ENCODE measurements at regions not wholly inside any gene's neighbourhood (a gene's known extent, or its start where the extent isn't known, plus 50 kb on each side); places are given as distances from the start of the nearest gene placed in this dataset.

DNA sequence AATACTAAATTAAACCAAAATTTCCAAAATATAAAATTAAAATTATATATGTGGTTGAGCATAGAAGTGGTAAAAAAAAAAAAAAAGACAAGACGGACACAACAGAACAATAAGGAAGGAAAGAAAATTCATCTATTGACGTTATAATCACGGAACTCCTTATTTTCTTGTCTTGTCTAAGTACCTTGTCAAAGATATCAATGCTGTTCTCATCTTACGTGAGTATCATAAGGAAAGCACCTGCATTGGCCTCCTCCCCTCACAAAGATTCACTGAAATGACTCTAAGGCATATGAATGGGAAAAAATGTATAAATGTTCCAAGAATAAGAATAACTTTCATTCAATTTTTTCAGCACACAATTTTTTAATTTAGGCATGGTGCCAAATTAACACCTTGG is 135.4 kb downstream of the PPP1R3A start:
- H3K27me3 ChIP-seq (ENCODE audit: control insufficient read depth, insufficient read depth, low read length): no peaks in the 10 kb centered on the region
- TF ChIP-seq, protein P1, sequence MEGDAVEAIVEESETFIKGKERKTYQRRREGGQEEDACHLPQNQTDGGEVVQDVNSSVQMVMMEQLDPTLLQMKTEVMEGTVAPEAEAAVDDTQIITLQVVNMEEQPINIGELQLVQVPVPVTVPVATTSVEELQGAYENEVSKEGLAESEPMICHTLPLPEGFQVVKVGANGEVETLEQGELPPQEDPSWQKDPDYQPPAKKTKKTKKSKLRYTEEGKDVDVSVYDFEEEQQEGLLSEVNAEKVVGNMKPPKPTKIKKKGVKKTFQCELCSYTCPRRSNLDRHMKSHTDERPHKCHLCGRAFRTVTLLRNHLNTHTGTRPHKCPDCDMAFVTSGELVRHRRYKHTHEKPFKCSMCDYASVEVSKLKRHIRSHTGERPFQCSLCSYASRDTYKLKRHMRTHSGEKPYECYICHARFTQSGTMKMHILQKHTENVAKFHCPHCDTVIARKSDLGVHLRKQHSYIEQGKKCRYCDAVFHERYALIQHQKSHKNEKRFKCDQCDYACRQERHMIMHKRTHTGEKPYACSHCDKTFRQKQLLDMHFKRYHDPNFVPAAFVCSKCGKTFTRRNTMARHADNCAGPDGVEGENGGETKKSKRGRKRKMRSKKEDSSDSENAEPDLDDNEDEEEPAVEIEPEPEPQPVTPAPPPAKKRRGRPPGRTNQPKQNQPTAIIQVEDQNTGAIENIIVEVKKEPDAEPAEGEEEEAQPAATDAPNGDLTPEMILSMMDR (IDR thresholded peaks at IDR 0.05; ENCODE audit: borderline replicate concordance, extremely low read depth, insufficient read depth): no peak
- no peak overlapping the region for H3K9ac ChIP-seq (ENCODE audit: low read length in 3 of 3)
- H3K4me3 ChIP-seq (ENCODE audit: low read length in 3 of 3): no peak overlapping the region
- no peak for FAIRE-seq
- H3K9me3 ChIP-seq (ENCODE audit: control insufficient read depth in 2 of 3, insufficient read depth in 1 of 3, low read length in 3 of 3): no peaks in the 10 kb centered on the region
- DNase-seq: no peak
- H3K27ac ChIP-seq (ENCODE audit: low read depth in 2 of 2, low read length in 2 of 2): no peak overlapping the region
- intact Hi-C loops (cut with DNase I): no loop called here
- H3K36me3 ChIP-seq (ENCODE audit: control insufficient read depth in 2 of 3, insufficient read depth in 3 of 3, low read length in 3 of 3): no peaks in the 10 kb centered on the region
- H3K4me1 ChIP-seq (ENCODE audit: control insufficient read depth in 2 of 3, insufficient read depth in 2 of 3, low read depth in 1 of 3, low read length in 3 of 3): no peaks in the 10 kb centered on the region

DNA sequence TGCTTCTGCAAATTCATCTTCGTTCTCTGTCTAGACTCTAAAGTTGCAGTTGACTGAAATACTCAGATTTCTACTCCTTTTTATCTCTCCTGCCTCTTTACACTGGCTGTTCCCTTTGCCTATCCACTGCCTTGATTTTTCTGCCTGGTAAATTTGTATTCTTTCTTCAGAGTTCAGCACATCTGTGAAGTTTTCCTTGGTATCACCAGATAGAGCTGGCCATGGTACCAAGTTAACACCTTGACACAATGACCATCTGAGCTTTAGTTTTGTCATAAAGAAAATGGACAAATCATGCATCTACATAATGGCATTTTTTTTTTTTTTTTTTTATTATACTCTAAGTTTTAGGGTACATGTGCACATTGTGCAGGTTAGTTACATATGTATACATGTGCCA is 143.0 kb downstream of the PPP1R3A start:
- TF ChIP-seq, protein P1 (IDR thresholded peaks at IDR 0.05; ENCODE audit: borderline replicate concordance, extremely low read depth, insufficient read depth): no peak
- no peaks in the 10 kb centered on the region for H3K4me1 ChIP-seq (ENCODE audit: control insufficient read depth in 2 of 3, insufficient read depth in 2 of 3, low read depth in 1 of 3, low read length in 3 of 3)
- no peak overlapping the region for H3K9ac ChIP-seq (ENCODE audit: low read length in 3 of 3)
- no peak for DNase-seq
- H3K27me3 ChIP-seq (ENCODE audit: control insufficient read depth, insufficient read depth, low read length): no peaks in the 10 kb centered on the region
- H3K36me3 ChIP-seq (ENCODE audit: control insufficient read depth in 2 of 3, insufficient read depth in 3 of 3, low read length in 3 of 3): no peaks in the 10 kb centered on the region
- H3K27ac ChIP-seq (ENCODE audit: low read depth in 2 of 2, low read length in 2 of 2): no peak overlapping the region
- intact Hi-C loops (cut with DNase I): no loop called here
- no peak overlapping the region for H3K4me3 ChIP-seq (ENCODE audit: low read length in 3 of 3)
- FAIRE-seq: no peak
- no peaks in the 10 kb centered on the region for H3K9me3 ChIP-seq (ENCODE audit: control insufficient read depth in 2 of 3, insufficient read depth in 1 of 3, low read length in 3 of 3)

DNA sequence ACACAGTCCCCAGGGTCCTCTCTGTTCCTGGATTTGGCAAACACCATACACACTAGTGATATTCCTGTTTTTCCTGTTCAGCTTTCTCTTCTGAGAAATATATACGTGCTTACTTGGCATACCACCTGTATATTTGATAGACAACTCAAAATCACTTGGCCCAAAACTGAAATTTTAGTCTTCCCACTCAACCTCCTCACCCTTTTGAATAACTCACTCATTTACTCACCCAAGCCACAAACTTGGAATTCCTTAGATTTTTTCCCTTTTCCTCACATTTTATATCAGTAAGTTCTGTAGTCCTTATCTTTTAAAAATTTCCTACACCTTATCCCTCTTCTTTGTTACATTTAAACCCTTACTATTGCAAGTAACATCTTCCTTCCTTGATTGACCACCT is 143.4 kb downstream of the PPP1R3A start:
- Histone ChIP-seq H3K4me1 (ENCODE audit: control insufficient read depth in 2 of 3, insufficient read depth in 2 of 3, low read depth in 1 of 3, low read length in 3 of 3) (no peaks in the 10 kb centered on the region), H3K27ac (ENCODE audit: low read depth in 2 of 2, low read length in 2 of 2) (no peak overlapping the region), H3K36me3 (ENCODE audit: control insufficient read depth in 2 of 3, insufficient read depth in 3 of 3, low read length in 3 of 3) (no peaks in the 10 kb centered on the region), H3K27me3 (ENCODE audit: control insufficient read depth, insufficient read depth, low read length) (no peaks in the 10 kb centered on the region), H3K4me3 (ENCODE audit: low read length in 3 of 3) (no peak overlapping the region), H3K9me3 (ENCODE audit: control insufficient read depth in 2 of 3, insufficient read depth in 1 of 3, low read length in 3 of 3) (no peaks in the 10 kb centered on the region), H3K9ac (ENCODE audit: low read length in 3 of 3) (no peak overlapping the region)
- TF ChIP-seq, protein P1 (IDR thresholded peaks at IDR 0.05; ENCODE audit: borderline replicate concordance, extremely low read depth, insufficient read depth): no peak
- FAIRE-seq (no peak), DNase-seq (no peak)
- intact Hi-C loops (cut with DNase I): no loop called here

DNA sequence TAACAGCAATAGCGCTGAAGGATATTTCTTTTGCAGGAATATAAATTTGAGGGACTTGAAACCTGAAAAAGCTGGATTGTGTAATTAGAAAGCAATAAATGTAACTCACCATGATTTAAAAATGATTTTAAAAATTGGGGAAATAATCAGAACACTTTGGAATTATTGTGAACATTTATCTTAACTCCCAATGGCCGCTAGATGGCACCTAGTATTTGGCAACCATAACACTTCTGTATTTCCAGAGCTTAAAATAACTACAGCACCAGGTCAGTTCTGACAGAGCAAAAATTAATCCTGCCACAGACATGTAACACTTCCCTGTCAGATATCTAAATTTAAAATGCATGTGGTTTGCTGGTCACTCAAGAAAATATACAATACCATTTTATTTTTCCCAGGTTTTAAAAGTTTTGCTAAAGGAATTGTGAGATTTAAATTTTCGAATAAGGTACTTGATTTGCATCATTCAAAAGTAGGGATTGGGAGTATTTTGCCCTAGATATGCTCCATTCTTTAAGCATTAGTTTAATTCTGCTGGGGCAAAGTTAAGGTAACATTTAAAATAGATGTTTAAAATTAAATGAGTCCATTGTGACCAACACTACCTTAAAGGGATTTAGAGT is 144.5 kb downstream of the PPP1R3A start:
- no peak for FAIRE-seq
- Histone ChIP-seq H3K27ac (ENCODE audit: low read depth in 2 of 2, low read length in 2 of 2) (no peak overlapping the region), H3K4me1 (ENCODE audit: control insufficient read depth in 2 of 3, insufficient read depth in 2 of 3, low read depth in 1 of 3, low read length in 3 of 3) (no peaks in the 10 kb centered on the region), H3K9ac (ENCODE audit: low read length in 3 of 3) (no peak overlapping the region), H3K9me3 (ENCODE audit: control insufficient read depth in 2 of 3, insufficient read depth in 1 of 3, low read length in 3 of 3) (no peaks in the 10 kb centered on the region), H3K4me3 (ENCODE audit: low read length in 3 of 3) (no peak overlapping the region), H3K36me3 (ENCODE audit: control insufficient read depth in 2 of 3, insufficient read depth in 3 of 3, low read length in 3 of 3) (no peaks in the 10 kb centered on the region), H3K27me3 (ENCODE audit: control insufficient read depth, insufficient read depth, low read length) (no peaks in the 10 kb centered on the region)
- intact Hi-C loops (cut with DNase I): no loop called here
- TF ChIP-seq, protein P1 (IDR thresholded peaks at IDR 0.05; ENCODE audit: borderline replicate concordance, extremely low read depth, insufficient read depth): peak; percentile 48
- peak in 2 of 5 donors; percentile 18 to 47 for DNase-seq

Measured in kidney (tissue), 13 donors.